ENCODE measurements at regions not wholly inside any gene's neighbourhood (a gene's known extent, or its start where the extent isn't known, plus 50 kb on each side); places are given as distances from the start of the nearest gene placed in this dataset.
A peak's percentile ranks its signal among the peaks of the same experiment; 100 is the strongest.

- no peak for DNase-seq (ENCODE audit: low read depth)
- no peak overlapping the region for H3K4me3 ChIP-seq (ENCODE audit: low read depth, low read length)
- no peak for TF ChIP-seq CTCF (conservative IDR thresholded peaks at IDR 0.05; ENCODE audit: low read depth, low read length)
These were observed 631.8 kb upstream of the CELF2 start for GRCh38 chr10:10385831-10386230.

DNA sequence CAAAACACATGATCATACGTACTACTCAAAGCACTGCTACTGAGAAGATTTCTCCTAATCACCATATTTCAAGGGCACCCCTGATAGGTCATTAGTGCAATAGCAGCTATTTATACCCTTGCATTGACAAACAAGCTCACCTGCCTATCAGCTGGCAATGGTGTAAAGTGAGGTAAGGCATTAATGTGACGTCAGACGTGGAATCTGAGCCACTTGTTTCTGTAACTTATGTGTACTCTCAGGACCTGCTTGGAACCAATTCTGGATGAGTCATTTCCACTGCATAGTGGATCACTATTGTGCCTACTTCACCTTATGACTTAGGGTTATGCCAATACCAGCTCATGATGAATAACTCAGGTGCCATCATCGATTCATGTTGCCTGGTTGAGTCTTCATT is 628.5 kb upstream of the CELF2 start:
- no peak for TF ChIP-seq CTCF (conservative IDR thresholded peaks at IDR 0.05; ENCODE audit: low read depth, low read length)
- H3K4me3 ChIP-seq (ENCODE audit: low read depth, low read length): no peak overlapping the region
- no peak for DNase-seq (ENCODE audit: low read depth)

DNA sequence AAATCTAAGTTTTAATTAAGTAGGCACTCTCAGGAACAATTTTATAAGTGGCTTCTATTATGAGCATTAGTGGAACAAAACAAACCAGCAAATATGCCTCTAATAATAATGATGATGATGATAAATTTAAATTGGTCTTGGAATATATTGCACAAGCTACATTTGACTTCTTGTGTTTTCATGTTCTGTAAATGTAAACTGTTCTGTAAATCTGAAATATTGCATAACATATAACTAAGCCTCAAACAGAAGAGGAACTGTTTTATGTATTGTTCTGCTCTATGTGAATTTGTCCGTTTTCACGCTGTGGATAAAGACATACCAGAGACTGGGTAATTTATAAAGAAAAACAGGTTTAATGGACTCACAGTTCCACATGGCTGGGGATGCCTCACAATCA is 625.2 kb upstream of the CELF2 start:
- H3K4me3 ChIP-seq (ENCODE audit: low read depth, low read length): no peak overlapping the region
- DNase-seq (ENCODE audit: low read depth): no peak
- no peak for TF ChIP-seq CTCF (conservative IDR thresholded peaks at IDR 0.05; ENCODE audit: low read depth, low read length)

GRCh38 chr10:10394933-10395658 is 622.6 kb upstream of the CELF2 start:
- no peak for TF ChIP-seq CTCF (conservative IDR thresholded peaks at IDR 0.05; ENCODE audit: low read depth, low read length)
- H3K4me3 ChIP-seq (ENCODE audit: low read depth, low read length): no peak overlapping the region
- DNase-seq (ENCODE audit: low read depth): peak; percentile 28

GRCh38 chr10:10396601-10397000 is 621.1 kb upstream of the CELF2 start:
- no peak for TF ChIP-seq CTCF (conservative IDR thresholded peaks at IDR 0.05; ENCODE audit: low read depth, low read length)
- DNase-seq (ENCODE audit: low read depth): no peak
- no peak overlapping the region for H3K4me3 ChIP-seq (ENCODE audit: low read depth, low read length)

DNA sequence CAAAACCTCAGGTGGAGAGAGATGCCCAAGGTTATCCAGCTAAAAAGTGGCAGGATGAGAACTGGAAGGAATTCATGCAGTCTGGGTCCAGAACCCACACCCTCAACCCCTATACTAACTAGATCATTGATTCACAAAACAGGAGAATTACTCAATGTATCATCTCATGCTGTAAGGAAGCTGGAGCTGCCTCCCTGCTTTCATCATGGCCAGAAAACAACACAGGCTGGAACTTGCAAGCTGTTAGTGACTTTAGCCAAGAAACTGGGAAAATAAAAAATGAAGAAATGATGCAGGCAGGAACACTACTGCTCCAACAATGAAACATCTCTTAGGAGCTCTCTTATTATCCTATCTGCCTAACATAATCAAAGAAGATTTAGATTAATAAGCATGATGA is 619.8 kb upstream of the CELF2 start:
- H3K4me3 ChIP-seq (ENCODE audit: low read depth, low read length): no peak overlapping the region
- TF ChIP-seq CTCF (conservative IDR thresholded peaks at IDR 0.05; ENCODE audit: low read depth, low read length): no peak
- DNase-seq (ENCODE audit: low read depth): no peak

DNA sequence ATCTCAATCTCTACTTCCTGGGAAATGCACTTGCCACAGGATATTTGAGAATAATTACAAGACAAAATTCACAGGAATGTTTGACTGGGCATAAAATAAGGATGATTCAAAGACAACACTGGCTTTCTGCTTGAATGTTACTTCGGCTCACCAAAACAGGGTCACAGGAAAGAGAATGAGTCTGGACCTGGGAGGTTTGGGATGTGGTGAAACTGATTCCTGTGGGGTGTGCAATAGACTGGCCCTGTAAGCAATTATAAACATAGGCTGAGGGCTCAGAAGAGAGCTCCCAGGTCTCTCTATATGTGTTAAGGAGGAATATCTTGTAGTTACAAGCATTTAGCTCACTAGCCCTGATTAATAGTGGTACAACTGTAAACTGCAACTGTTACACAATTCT is 613.9 kb upstream of the CELF2 start:
- no peak for TF ChIP-seq CTCF (conservative IDR thresholded peaks at IDR 0.05; ENCODE audit: low read depth, low read length)
- H3K4me3 ChIP-seq (ENCODE audit: low read depth, low read length): no peak overlapping the region
- no peak for DNase-seq (ENCODE audit: low read depth)

Data from choroid plexus epithelial cell (primary cell).